Fibroblast of lung (primary cell): ENCODE measurements at regions not wholly inside any gene's neighbourhood (a gene's known extent, or its start where the extent isn't known, plus 50 kb on each side); places are given as distances from the start of the nearest gene placed in this dataset.

Experiments used
- CTCF ChIP-seq, 2 donors: IDR thresholded peaks in 1 of 2; conservative IDR thresholded peaks in 1 of 2; 1 replicate in 1 of 2; 2 replicates in 1 of 2; pipeline ENCODE4 v1.5.1; 2011 to 2012; ENCODE audit warnings: low read length in 2 of 2, control low read depth in 1 of 2, inconsistent platforms in 1 of 2, low read depth in 1 of 2, mild to moderate bottlenecking in 1 of 2
- EZH2 ChIP-seq: IDR thresholded peaks from 2 replicates; pipeline ENCODE4 v1.5.1; 2012; ENCODE audit warnings: low read length, control low read depth, mild to moderate bottlenecking; ENCODE audit errors: missing control alignments

GRCh38 chr12:127411981-127412380 is 855.0 kb upstream of the TMEM132C start:
- no peak for TF ChIP-seq CTCF (conservative IDR thresholded peaks at IDR 0.05 in 1 of 2, IDR thresholded peaks at IDR 0.05 in 1 of 2; ENCODE audit: low read depth in 1 of 2, low read length in 2 of 2)
- no peak for TF ChIP-seq EZH2
